Peyer's patch (tissue), 4 donors: ENCODE measurements at regions not wholly inside any gene's neighbourhood (a gene's known extent, or its start where the extent isn't known, plus 50 kb on each side); places are given as distances from the start of the nearest gene placed in this dataset.

ENCODE experiments used
- POLR2A ChIP-seq, 2 donors: fragments of 450-650 bp; IDR thresholded peaks; one replicate each; pipeline ENCODE4 v1.5.1; 2017; ENCODE audit warnings: antibody characterized with exemption in 2 of 2, mild to moderate bottlenecking in 2 of 2, moderate library complexity in 2 of 2
- TF ChIP-seq, protein P1 (sequence below), 6 experiments: fragments of 450-650 bp in 4 of 6; fragments of 200-600 bp in 2 of 6; sonication (generic) in 1 of 6; IDR thresholded peaks; one replicate each; pipeline ENCODE4 v1.5.1; 2017 to 2019; ENCODE audit warnings: antibody characterized with exemption in 6 of 6, mild to moderate bottlenecking in 3 of 6, moderate library complexity in 1 of 6

DNA sequence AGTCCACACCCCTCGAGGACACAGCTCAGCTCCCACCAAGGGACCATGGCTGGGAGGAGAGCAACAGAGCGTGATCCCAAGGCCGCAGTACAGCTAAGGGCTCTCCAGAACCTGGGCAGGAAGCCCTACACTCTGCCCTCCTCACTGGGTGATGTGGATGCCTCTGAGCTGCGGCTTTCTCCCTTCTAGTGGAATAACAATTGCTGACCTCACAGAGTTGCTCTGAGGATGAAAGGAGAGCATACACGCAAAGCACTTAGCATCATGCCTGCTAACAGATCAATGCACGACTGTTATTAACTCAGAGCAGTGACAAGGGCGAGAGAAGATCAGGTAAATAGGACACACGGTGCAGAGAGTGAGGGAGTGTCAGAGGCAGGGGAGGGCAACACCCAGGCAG is 74.2 kb downstream of the ZFP36L2 start:
- TF ChIP-seq POLR2A (IDR thresholded peaks at IDR 0.05) = no peak
- TF ChIP-seq, protein P1, sequence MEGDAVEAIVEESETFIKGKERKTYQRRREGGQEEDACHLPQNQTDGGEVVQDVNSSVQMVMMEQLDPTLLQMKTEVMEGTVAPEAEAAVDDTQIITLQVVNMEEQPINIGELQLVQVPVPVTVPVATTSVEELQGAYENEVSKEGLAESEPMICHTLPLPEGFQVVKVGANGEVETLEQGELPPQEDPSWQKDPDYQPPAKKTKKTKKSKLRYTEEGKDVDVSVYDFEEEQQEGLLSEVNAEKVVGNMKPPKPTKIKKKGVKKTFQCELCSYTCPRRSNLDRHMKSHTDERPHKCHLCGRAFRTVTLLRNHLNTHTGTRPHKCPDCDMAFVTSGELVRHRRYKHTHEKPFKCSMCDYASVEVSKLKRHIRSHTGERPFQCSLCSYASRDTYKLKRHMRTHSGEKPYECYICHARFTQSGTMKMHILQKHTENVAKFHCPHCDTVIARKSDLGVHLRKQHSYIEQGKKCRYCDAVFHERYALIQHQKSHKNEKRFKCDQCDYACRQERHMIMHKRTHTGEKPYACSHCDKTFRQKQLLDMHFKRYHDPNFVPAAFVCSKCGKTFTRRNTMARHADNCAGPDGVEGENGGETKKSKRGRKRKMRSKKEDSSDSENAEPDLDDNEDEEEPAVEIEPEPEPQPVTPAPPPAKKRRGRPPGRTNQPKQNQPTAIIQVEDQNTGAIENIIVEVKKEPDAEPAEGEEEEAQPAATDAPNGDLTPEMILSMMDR (IDR thresholded peaks at IDR 0.05) = no peak
